GM23248 (cell line): ENCODE measurements at regions not wholly inside any gene's neighbourhood (a gene's known extent, or its start where the extent isn't known, plus 50 kb on each side); places are given as distances from the start of the nearest gene placed in this dataset.
"Not testable (repeated sequence)": the region's sequence is repeated elsewhere in the genome, so short reads cannot be mapped to it uniquely, and the experiment has no call there.

Experiments used
- DNase-seq: peaks from one replicate; pipeline ENCODE4 v3.0.0-alpha.2; 2015
- H2AFZ ChIP-seq: fragments of 200-600 bp; sonication (generic); 2 replicates; pipeline ENCODE4 v1.6.1; 2016; ENCODE audit warnings: antibody characterized with exemption
- H3F3A ChIP-seq: fragments of 200-600 bp; sonication (generic); 2 replicates; pipeline ENCODE4 v1.6.1; 2016; ENCODE audit warnings: mild to moderate bottlenecking, antibody characterized with exemption, mixed run types; ENCODE audit not compliant: insufficient read depth
- H3K27ac ChIP-seq: fragments of 200-600 bp; sonication (generic); 2 replicates; pipeline ENCODE4 v1.5.1; 2016; ENCODE audit warnings: mild to moderate bottlenecking
- H3K27me3 ChIP-seq: fragments of 200-600 bp; sonication (generic); replicated peaks from 2 replicates; pipeline ENCODE4 v1.6.1; 2016; ENCODE audit warnings: mild to moderate bottlenecking; ENCODE audit not compliant: insufficient read depth
- H3K36me3 ChIP-seq: fragments of 200-600 bp; sonication (generic); 2 replicates; pipeline ENCODE4 v1.6.1; 2016; ENCODE audit warnings: low read depth, mild to moderate bottlenecking
- H3K4me1 ChIP-seq: fragments of 200-600 bp; sonication (generic); 2 replicates; pipeline ENCODE4 v1.6.1; 2016; ENCODE audit warnings: mild to moderate bottlenecking; ENCODE audit not compliant: insufficient read depth
- H3K4me2 ChIP-seq: fragments of 200-600 bp; sonication (generic); one replicate; pipeline ENCODE4 v1.6.1; 2016; ENCODE audit warnings: mild to moderate bottlenecking; ENCODE audit not compliant: unreplicated experiment
- H3K4me3 ChIP-seq: fragments of 200-600 bp; sonication (generic); 2 replicates; pipeline ENCODE4 v1.5.1; 2016; ENCODE audit warnings: mild to moderate bottlenecking
- H3K79me2 ChIP-seq: fragments of 200-600 bp; sonication (generic); 2 replicates; pipeline ENCODE4 v1.6.1; 2016; ENCODE audit warnings: mild to moderate bottlenecking; ENCODE audit not compliant: insufficient read depth
- H3K9ac ChIP-seq: fragments of 200-600 bp; sonication (generic); 2 replicates; pipeline ENCODE4 v1.6.1; 2016; ENCODE audit warnings: mild to moderate bottlenecking
- H3K9me2 ChIP-seq: fragments of 200-600 bp; sonication (generic); 2 replicates; pipeline ENCODE4 v1.6.1; 2016; ENCODE audit warnings: mixed run types, mild to moderate bottlenecking, moderate library complexity; ENCODE audit not compliant: insufficient read depth
- H3K9me3 ChIP-seq: fragments of 200-600 bp; sonication (generic); one replicate; pipeline ENCODE4 v1.6.1; 2017; ENCODE audit warnings: low read depth
- H4K20me1 ChIP-seq: fragments of 200-600 bp; sonication (generic); 2 replicates; pipeline ENCODE4 v1.6.0; 2016; ENCODE audit not compliant: insufficient read depth
- EZH2 ChIP-seq: fragments of 200-600 bp; sonication (generic); IDR thresholded peaks from 2 replicates; pipeline ENCODE4 v1.6.1; 2018; ENCODE audit warnings: antibody characterized with exemption, mild to moderate bottlenecking; ENCODE audit not compliant: insufficient read depth, poor library complexity, severe bottlenecking
- EZH2phosphoT487 ChIP-seq: fragments of 200-600 bp; sonication (generic); IDR thresholded peaks from 2 replicates; pipeline ENCODE4 v1.6.1; 2018; ENCODE audit warnings: antibody characterized with exemption, moderate library complexity, mild to moderate bottlenecking, low read depth; ENCODE audit not compliant: insufficient read depth
- WGBS, 2 experiments: methylation state at CpG; one replicate each; pipeline ENCODE4 v1.1.6; 2015 to 2017; ENCODE audit warnings: low lambda C conversion rate in 2 of 2, low coverage in 1 of 2; ENCODE audit errors: missing lambda C conversion rate in 2 of 2; 5-methylcytosine and 5-hydroxymethylcytosine counted together
- in situ Hi-C: fragments of 300-500 bp; cut with MboI; formaldehyde crosslinking; loops from 2 replicates; pipeline ENCODE4 v1.15.0; 2020

GRCh38 chr5:143977891-143978461, 166.0 kb downstream of the HMHB1 start:
- Histone ChIP-seq H3K79me2 (no peaks in the 10 kb centered on the region), H3K4me2 (peak overlapping the region; percentile 28), H3F3A (peaks cover 31% of the 10 kb centered on the region), H2AFZ (no peak overlapping the region), H3K9me3 (no peaks in the 10 kb centered on the region), H4K20me1 (no peaks in the 10 kb centered on the region), H3K4me3 (no peak overlapping the region), H3K27me3 (no peaks in the 10 kb centered on the region), H3K36me3 (no peaks in the 10 kb centered on the region), H3K4me1 (peaks cover 42% of the 10 kb centered on the region), H3K27ac (no peak overlapping the region), H3K9ac (no peak overlapping the region), H3K9me2 (no peaks in the 10 kb centered on the region)
- WGBS, 2 experiments: 8 to 22% methylated on average over 1 of the region's 1 CpG
- in situ Hi-C loops: no loop called here
- DNase-seq: peak; percentile 44
- no peak for TF ChIP-seq EZH2phosphoT487
- TF ChIP-seq EZH2: no peak

DNA sequence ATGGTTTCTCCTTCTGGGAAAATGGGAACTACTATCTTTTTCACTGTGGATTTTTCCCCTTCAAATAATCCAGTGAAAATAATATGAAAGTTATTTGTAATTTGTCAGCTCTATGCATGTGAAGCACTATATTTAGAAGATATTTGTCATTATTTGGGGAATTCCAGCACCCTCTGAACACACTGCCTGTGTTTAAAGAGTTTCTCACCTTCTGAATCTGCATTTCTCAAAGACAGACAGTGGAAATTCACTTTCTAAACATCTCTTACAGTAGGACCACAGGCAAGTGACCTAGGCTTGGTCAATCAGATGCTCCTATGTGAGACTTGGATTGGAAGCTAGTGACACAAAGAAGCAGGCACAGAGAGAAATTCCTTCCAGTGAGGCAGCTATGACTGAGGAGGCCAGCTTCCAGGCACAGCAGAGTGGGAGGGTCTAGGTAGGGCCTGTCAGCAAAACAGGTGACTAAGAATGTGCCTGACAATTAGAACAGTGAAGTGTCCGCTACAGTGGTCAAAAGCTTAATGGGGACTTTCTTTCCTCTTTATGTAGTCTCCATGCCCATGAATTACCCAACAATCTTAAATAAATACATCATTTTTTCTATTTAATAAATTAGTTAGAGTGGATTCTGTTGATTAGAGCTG, 167.2 kb downstream of the HMHB1 start:
- Histone ChIP-seq H3K27ac (peak overlapping the region; percentile 15), H3K79me2 (no peaks in the 10 kb centered on the region), H3K9me2 (no peaks in the 10 kb centered on the region), H3K9ac (no peak overlapping the region), H3K36me3 (no peaks in the 10 kb centered on the region), H2AFZ (peak overlapping the region; percentile 57), H3K4me3 (no peak overlapping the region), H4K20me1 (no peaks in the 10 kb centered on the region), H3K4me1 (peaks cover 50% of the 10 kb centered on the region), H3K9me3 (no peaks in the 10 kb centered on the region), H3F3A (peaks cover 31% of the 10 kb centered on the region), H3K4me2 (peak overlapping the region; percentile 51), H3K27me3 (no peaks in the 10 kb centered on the region)
- in situ Hi-C loops: no loop called here
- WGBS, 2 experiments: 88 to 100% methylated on average over 1 of the region's 1 CpG
- TF ChIP-seq EZH2 (no peak), EZH2phosphoT487 (no peak)
- peak; percentile 40 for DNase-seq

DNA sequence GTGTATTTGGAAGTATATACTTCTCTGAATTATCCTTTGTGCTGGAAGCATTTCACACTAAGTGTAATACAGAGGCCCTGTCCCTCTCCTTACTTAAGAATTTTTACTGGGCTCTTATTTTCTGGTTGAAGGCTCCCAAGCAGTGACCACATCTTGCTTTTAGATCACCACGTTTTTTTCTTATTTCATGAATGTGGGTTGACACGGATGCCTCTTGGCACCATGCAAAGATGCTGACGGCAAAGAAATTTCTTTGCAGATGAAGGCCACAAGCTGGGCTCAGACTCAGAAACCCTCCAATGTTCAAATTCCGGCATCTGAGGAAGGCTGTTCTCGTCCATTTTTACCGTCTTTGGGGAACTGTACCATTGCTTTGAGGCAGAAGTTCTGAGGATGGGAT, 168.5 kb downstream of the HMHB1 start:
- TF ChIP-seq EZH2 (no peak), EZH2phosphoT487 (no peak)
- H3K9ac ChIP-seq: no peak overlapping the region
- H3K27ac ChIP-seq: no peak overlapping the region
- no peaks in the 10 kb centered on the region for H3K79me2 ChIP-seq
- H3K36me3 ChIP-seq: no peaks in the 10 kb centered on the region
- no peaks in the 10 kb centered on the region for H4K20me1 ChIP-seq
- peaks cover 56% of the 10 kb centered on the region for H3K4me1 ChIP-seq
- no peaks in the 10 kb centered on the region for H3K9me2 ChIP-seq
- no peak overlapping the region for H3K4me3 ChIP-seq
- no peaks in the 10 kb centered on the region for H3K9me3 ChIP-seq
- no peak for DNase-seq
- H3K4me2 ChIP-seq: no peak overlapping the region
- H2AFZ ChIP-seq: no peak overlapping the region
- in situ Hi-C loops: no loop called here
- peaks cover 41% of the 10 kb centered on the region for H3F3A ChIP-seq
- H3K27me3 ChIP-seq: no peaks in the 10 kb centered on the region
- WGBS, 2 experiments: 97 to 98% methylated on average over 6 of the region's 6 CpGs

- H3K27ac ChIP-seq, H3K4me3 ChIP-seq, H3K9me2 ChIP-seq, DNase-seq, H3K9ac ChIP-seq, H4K20me1 ChIP-seq, H2AFZ ChIP-seq, H3K36me3 ChIP-seq, H3K9me3 ChIP-seq, H3K79me2 ChIP-seq, H3K27me3 ChIP-seq, in situ Hi-C loops, H3K4me2 ChIP-seq: not testable (repeated sequence)
- 97 to 100% methylated on average over 3 to 4 of the region's 4 CpGs for WGBS, 2 experiments
- Histone ChIP-seq H3F3A (peaks cover 39% of the 10 kb centered on the region), H3K4me1 (peaks cover 58% of the 10 kb centered on the region)
Observed at GRCh38 chr5:143982957-143983356, 171.0 kb downstream of the HMHB1 start.
